IgD-negative memory B cell (primary cell): ENCODE measurements at regions not wholly inside any gene's neighbourhood (a gene's known extent, or its start where the extent isn't known, plus 50 kb on each side); places are given as distances from the start of the nearest gene placed in this dataset.

Experiments
- H3K27ac Mint-ChIP-seq, 3 donors: one replicate each; pipeline ENCODE4 v1.8.0; 2020 to 2022; ENCODE audit warnings: mild to moderate bottlenecking in 3 of 3, mixed read lengths in 3 of 3, moderate library complexity in 1 of 3
- H3K27me3 Mint-ChIP-seq: one replicate; pipeline ENCODE4 v1.8.0; 2021; ENCODE audit warnings: mixed read lengths
- H3K36me3 Mint-ChIP-seq: one replicate; pipeline ENCODE4 v1.8.0; 2020; ENCODE audit warnings: mild to moderate bottlenecking, mixed read lengths
- H3K4me1 Mint-ChIP-seq, 3 donors: one replicate each; pipeline ENCODE4 v1.8.0; 2020 to 2022; ENCODE audit warnings: mixed read lengths in 3 of 3, mild to moderate bottlenecking in 1 of 3
- H3K4me3 Mint-ChIP-seq, 4 donors: one replicate each; pipeline ENCODE4 v1.8.0; 2020 to 2022; ENCODE audit warnings: mild to moderate bottlenecking in 4 of 4, mixed read lengths in 4 of 4, moderate library complexity in 3 of 4
- H3K9me3 Mint-ChIP-seq, 3 donors: one replicate each; pipeline ENCODE4 v1.8.0; 2020 to 2021; ENCODE audit warnings: mixed read lengths in 3 of 3, mild to moderate bottlenecking in 1 of 3

DNA sequence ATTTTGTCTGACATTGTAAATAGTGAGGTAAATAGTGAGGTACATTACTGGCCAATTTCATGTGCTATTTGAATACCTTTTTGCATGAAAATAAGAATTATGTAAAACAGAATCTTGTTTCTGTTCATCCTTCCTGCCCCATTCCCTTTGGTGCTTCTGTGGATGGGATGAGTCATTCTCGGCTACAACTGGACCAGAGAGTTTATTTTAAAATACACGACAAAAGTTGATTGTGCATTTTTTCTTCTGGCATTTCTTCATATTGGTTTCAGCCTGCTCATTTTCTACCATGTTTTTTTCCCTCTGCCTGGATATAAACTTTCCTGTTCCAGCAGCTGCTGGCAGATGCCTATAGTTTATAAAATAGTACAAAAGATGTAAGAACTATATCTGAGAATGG lies 107.5 kb downstream of the CYSLTR2 start:
- Mint-ChIP-seq H3K4me1 (peaks cover 0 to 1% (median 0%) of the 10 kb centered on the region in 3 donors), H3K27ac (no peak overlapping the region), H3K36me3 (peaks cover 3% of the 10 kb centered on the region), H3K9me3 (peaks cover 12 to 30% (median 19%) of the 10 kb centered on the region in 3 donors), H3K4me3 (no peak overlapping the region), H3K27me3 (peaks cover 18% of the 10 kb centered on the region)

DNA sequence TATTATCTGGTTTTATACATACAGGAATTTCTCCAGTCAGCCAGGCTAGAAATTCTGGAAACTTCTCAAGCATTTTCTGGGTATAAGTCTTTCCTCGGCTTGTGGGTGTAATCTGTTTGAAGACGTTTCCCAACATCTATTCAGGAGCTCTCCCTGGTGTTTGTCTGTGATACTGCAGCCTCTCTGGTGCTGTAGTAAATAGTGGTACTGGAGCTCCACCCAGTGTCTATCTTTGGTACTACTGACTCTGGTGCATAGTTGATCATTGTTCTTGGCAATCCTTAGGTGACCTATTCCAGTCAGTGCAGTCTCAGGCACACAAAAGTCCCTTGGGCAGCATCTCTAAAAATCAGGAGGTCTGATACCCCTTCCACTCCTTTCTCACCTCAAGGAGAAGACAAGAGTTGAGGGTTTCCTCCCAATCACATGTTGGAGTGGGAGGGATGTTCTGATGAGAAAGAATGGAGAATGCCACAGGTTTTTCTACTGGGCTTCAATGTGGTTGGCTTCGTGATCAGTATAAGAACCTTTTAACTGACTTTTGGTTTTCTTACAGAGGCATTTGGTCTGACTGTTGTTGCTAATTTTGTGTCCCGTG lies 115.5 kb downstream of the CYSLTR2 start:
- Mint-ChIP-seq H3K27me3 (peaks cover 33% of the 10 kb centered on the region), H3K36me3 (no peaks in the 10 kb centered on the region), H3K9me3 (peaks cover 12 to 36% (median 16%) of the 10 kb centered on the region in 3 donors), H3K4me3 (no peak overlapping the region), H3K27ac (no peak overlapping the region), H3K4me1 (peaks cover 0 to 3% (median 0%) of the 10 kb centered on the region in 3 donors)

DNA sequence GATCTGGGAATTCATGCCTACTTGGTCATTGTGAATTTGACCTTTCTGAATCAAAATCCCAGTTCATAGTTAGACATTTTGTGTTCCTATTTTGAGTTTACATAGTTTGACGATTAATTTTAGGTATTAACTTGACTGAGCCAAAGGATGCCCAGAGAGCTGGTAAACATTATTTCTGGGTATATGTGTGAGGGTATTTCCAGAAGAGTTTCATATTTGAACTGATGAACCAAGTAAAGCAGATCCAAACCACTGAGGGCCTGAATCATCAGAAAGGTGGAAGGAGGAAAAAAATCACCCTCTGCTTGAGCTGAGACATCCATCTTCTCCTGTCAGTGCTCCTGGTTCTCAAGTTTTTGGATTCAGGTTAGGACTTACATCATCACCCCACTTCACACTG lies 116.6 kb downstream of the CYSLTR2 start:
- H3K36me3 Mint-ChIP-seq, result no peaks in the 10 kb centered on the region
- no peak overlapping the region for H3K27ac Mint-ChIP-seq
- H3K4me1 Mint-ChIP-seq, result peaks cover 0 to 3% (median 0%) of the 10 kb centered on the region in 3 donors
- H3K9me3 Mint-ChIP-seq, result peaks cover 8 to 24% (median 9%) of the 10 kb centered on the region in 3 donors
- H3K4me3 Mint-ChIP-seq, result no peak overlapping the region
- peaks cover 29% of the 10 kb centered on the region for H3K27me3 Mint-ChIP-seq

DNA sequence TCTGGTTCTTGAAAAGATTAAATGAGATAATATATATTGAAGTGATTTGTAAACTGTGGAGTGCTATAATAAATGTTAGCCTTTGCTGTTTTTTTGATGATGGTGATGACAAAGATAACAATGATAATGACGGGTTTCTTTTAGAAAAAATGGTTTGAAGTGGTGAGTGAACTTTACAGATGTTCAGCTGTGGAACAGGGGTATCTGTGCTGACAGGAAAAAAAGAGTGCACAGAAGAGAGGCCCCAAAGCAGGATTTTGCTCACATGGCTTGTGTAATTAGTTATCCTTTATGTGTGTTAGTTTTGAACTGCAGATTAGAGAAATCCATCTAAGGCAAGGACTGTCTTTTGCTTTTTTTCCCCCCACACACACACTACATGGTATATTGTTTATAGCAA lies 119.2 kb downstream of the CYSLTR2 start:
- no peaks in the 10 kb centered on the region for H3K36me3 Mint-ChIP-seq
- H3K27ac Mint-ChIP-seq, result no peak overlapping the region
- peaks cover 0 to 10% (median 0%) of the 10 kb centered on the region in 3 donors for H3K9me3 Mint-ChIP-seq
- H3K4me1 Mint-ChIP-seq, result peaks cover 0 to 3% (median 0%) of the 10 kb centered on the region in 3 donors
- no peak overlapping the region for H3K4me3 Mint-ChIP-seq
- H3K27me3 Mint-ChIP-seq, result peaks cover 19% of the 10 kb centered on the region

DNA sequence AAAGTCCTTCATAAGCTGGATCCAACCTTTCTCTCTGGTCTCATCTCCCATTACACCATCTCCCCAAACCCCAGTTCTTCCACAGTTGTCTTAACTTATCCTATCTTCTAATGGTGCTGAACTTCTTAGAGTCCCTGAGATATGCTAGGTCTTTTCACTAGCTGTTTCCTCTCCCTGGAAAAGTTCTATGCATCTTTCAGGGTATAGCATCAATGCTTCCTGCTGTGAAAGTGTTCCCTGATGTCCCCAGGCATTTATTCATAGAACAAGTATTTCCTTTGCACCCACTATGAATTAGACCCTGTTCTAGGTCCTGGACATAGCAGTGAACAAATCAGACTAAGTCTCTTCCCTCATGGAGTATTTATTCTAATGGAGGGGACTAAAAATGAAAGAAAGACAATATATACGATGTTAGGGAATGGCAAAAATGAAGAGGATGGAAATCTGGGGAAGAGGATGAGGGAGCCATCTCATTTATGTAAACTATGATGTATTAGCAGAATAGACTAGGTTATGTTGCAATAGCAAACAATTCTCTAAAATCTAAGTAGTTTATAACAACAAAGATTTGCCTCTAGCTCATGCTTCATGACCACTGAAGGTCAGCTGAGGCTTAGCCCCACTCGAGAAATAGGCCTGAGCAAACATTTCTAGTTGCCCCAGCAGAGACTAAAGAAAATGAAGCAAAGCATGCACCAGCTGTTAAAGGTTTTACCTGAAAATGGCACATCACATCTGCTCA lies 120.0 kb downstream of the CYSLTR2 start:
- peaks cover 0 to 3% (median 0%) of the 10 kb centered on the region in 3 donors for H3K4me1 Mint-ChIP-seq
- H3K9me3 Mint-ChIP-seq, result peaks cover 0 to 4% (median 0%) of the 10 kb centered on the region in 3 donors
- H3K27me3 Mint-ChIP-seq, result peaks cover 15% of the 10 kb centered on the region
- no peaks in the 10 kb centered on the region for H3K36me3 Mint-ChIP-seq
- H3K4me3 Mint-ChIP-seq, result no peak overlapping the region
- no peak overlapping the region for H3K27ac Mint-ChIP-seq

- Mint-ChIP-seq H3K4me1 (peaks cover 0 to 1% (median 0%) of the 10 kb centered on the region in 3 donors), H3K27me3 (peaks cover 10% of the 10 kb centered on the region), H3K9me3 (peaks cover 0 to 10% (median 3%) of the 10 kb centered on the region in 3 donors), H3K4me3 (no peak overlapping the region), H3K36me3 (peaks cover 4% of the 10 kb centered on the region), H3K27ac (no peak overlapping the region)
These were observed 121.6 kb downstream of the CYSLTR2 start for GRCh38 chr13:48775285-48775684.

DNA sequence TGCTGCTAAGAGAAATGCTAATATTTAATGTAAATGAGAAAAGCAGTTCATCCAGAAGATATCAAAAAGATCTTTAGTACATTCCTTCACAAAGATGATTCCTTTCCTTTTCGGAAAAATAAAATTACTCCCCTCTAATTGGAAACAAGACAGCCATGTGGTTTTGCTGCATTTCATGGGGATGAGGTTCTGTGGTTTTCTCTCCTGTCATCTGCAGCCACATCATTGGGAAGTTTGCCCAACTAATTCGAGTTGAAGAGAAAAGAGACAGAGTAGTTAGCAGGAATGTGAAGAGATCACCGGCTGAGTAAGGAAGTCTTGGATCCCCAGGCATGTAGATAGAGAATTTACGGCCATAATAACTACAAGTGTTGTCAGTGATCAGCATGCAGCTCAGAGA lies 122.1 kb downstream of the CYSLTR2 start:
- H3K27ac Mint-ChIP-seq, result no peak overlapping the region
- H3K36me3 Mint-ChIP-seq, result peaks cover 4% of the 10 kb centered on the region
- peaks cover 10% of the 10 kb centered on the region for H3K27me3 Mint-ChIP-seq
- peaks cover 0 to 13% (median 4%) of the 10 kb centered on the region in 3 donors for H3K9me3 Mint-ChIP-seq
- H3K4me3 Mint-ChIP-seq, result no peak overlapping the region
- H3K4me1 Mint-ChIP-seq, result peaks cover 0 to 1% (median 0%) of the 10 kb centered on the region in 3 donors

GRCh38 chr13:48776401-48776800 lies 122.7 kb downstream of the CYSLTR2 start:
- peaks cover 0 to 1% (median 0%) of the 10 kb centered on the region in 3 donors for H3K4me1 Mint-ChIP-seq
- peaks cover 0 to 16% (median 4%) of the 10 kb centered on the region in 3 donors for H3K9me3 Mint-ChIP-seq
- peaks cover 4% of the 10 kb centered on the region for H3K36me3 Mint-ChIP-seq
- H3K27ac Mint-ChIP-seq, result no peak overlapping the region
- H3K4me3 Mint-ChIP-seq, result no peak overlapping the region
- H3K27me3 Mint-ChIP-seq, result peaks cover 10% of the 10 kb centered on the region

DNA sequence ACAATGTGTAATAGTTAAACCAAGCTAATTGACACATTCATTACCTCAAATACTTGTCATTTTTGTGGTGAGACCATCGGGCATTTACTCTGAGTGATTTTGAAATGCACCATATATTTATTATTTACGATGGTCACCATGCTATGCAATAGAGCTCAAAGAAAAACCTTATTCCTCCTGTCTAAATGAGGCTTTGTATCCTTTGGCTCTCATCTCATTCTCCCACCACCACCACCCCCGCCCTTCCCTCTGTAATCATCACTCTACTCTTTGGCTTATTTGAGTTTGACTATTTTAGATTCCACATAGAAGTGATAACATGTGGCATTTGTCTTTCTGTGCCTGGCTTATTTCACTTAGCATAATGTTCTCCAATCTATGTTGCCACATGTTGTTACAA lies 124.9 kb downstream of the CYSLTR2 start:
- Mint-ChIP-seq H3K27me3 (peaks cover 6% of the 10 kb centered on the region), H3K4me3 (no peak overlapping the region), H3K9me3 (peaks cover 2 to 16% (median 6%) of the 10 kb centered on the region in 3 donors), H3K27ac (no peak overlapping the region), H3K4me1 (peaks cover 0 to 1% (median 0%) of the 10 kb centered on the region in 3 donors), H3K36me3 (peaks cover 4% of the 10 kb centered on the region)

DNA sequence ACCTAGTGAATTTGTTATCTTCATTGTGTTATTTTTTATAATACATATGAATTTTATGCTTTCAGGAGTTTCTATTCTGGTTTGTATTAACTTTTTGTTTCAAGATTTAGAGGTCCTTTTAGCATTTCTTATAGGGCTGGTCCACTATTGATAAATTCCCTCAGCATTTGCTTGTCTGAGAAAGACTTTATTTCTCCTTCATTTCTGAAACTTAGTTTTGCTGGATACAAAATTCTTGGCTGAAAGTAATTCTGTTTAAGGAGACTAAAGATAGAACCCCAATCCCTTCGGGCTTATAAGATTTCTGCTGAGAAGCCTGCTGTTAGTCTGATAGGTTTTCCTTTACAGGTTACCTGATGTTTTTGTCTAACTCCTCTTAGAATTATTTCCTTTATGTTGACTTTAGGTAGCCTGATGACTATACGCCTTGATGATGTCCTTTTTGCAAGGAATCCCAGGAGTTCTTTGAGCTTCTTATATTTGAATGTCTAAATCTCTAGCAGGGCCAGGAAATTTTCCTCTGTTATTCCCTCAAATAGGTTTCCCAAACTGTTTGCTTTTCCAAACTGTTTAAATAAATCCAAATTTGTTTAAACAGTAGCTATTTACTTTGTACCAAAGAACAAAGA lies 127.1 kb downstream of the CYSLTR2 start:
- peaks cover 3% of the 10 kb centered on the region for H3K27me3 Mint-ChIP-seq
- H3K36me3 Mint-ChIP-seq, result peaks cover 4% of the 10 kb centered on the region
- no peak overlapping the region for H3K27ac Mint-ChIP-seq
- no peak overlapping the region for H3K4me3 Mint-ChIP-seq
- peaks cover 0 to 1% (median 0%) of the 10 kb centered on the region in 3 donors for H3K4me1 Mint-ChIP-seq
- H3K9me3 Mint-ChIP-seq, result peaks cover 2 to 16% (median 6%) of the 10 kb centered on the region in 3 donors

- no peak overlapping the region for H3K27ac Mint-ChIP-seq
- H3K9me3 Mint-ChIP-seq, result peaks cover 2 to 16% (median 6%) of the 10 kb centered on the region in 3 donors
- H3K27me3 Mint-ChIP-seq, result no peaks in the 10 kb centered on the region
- H3K4me1 Mint-ChIP-seq, result peaks cover 0 to 1% (median 0%) of the 10 kb centered on the region in 3 donors
- H3K4me3 Mint-ChIP-seq, result no peak overlapping the region
- peaks cover 4% of the 10 kb centered on the region for H3K36me3 Mint-ChIP-seq
These were observed 128.7 kb downstream of the CYSLTR2 start for GRCh38 chr13:48782429-48782840.

GRCh38 chr13:48783181-48783630 lies 129.5 kb downstream of the CYSLTR2 start:
- Mint-ChIP-seq H3K36me3 (peaks cover 4% of the 10 kb centered on the region), H3K4me3 (no peak overlapping the region), H3K27me3 (no peaks in the 10 kb centered on the region), H3K27ac (no peak overlapping the region), H3K9me3 (peaks cover 2 to 16% (median 6%) of the 10 kb centered on the region in 3 donors), H3K4me1 (peaks cover 0 to 1% (median 0%) of the 10 kb centered on the region in 3 donors)

- no peaks in the 10 kb centered on the region for H3K27me3 Mint-ChIP-seq
- no peak overlapping the region for H3K4me3 Mint-ChIP-seq
- no peak overlapping the region for H3K27ac Mint-ChIP-seq
- H3K4me1 Mint-ChIP-seq, result peaks cover 0 to 1% (median 0%) of the 10 kb centered on the region in 3 donors
- peaks cover 4% of the 10 kb centered on the region for H3K36me3 Mint-ChIP-seq
- peaks cover 2 to 16% (median 6%) of the 10 kb centered on the region in 3 donors for H3K9me3 Mint-ChIP-seq
These were observed 130.0 kb downstream of the CYSLTR2 start for GRCh38 chr13:48783695-48784230.

- peaks cover 2 to 9% (median 5%) of the 10 kb centered on the region in 3 donors for H3K9me3 Mint-ChIP-seq
- no peaks in the 10 kb centered on the region for H3K4me1 Mint-ChIP-seq
- no peak overlapping the region for H3K4me3 Mint-ChIP-seq
- no peaks in the 10 kb centered on the region for H3K27me3 Mint-ChIP-seq
- H3K27ac Mint-ChIP-seq, result no peak overlapping the region
- no peaks in the 10 kb centered on the region for H3K36me3 Mint-ChIP-seq
These were observed 131.3 kb downstream of the CYSLTR2 start for GRCh38 chr13:48784916-48785548.
